ENCODE measurements at regions not wholly inside any gene's neighbourhood (a gene's known extent, or its start where the extent isn't known, plus 50 kb on each side); places are given as distances from the start of the nearest gene placed in this dataset.

GRCh38 chr5:68528821-68529273 lies 313.3 kb downstream of the PIK3R1 start (continued):
- TF ChIP-seq ZNF462 (CRISPR knock-in tag; IDR thresholded peaks at IDR 0.05) (no peak), NANOG (IDR thresholded peaks at IDR 0.05; ENCODE audit: borderline replicate concordance) (no peak), EZH2phosphoT487 (IDR thresholded peaks at IDR 0.05; ENCODE audit: unreplicated experiment) (no peak)

GRCh38 chr5:68529581-68529980 lies 314.0 kb downstream of the PIK3R1 start:
- no peak for ATAC-seq
- H3K27ac ChIP-seq (ENCODE audit: low read depth), result no peak overlapping the region
- H3K36me3 Mint-ChIP-seq (ENCODE audit: low read depth), result peaks cover 11% of the 10 kb centered on the region; the same call in 2 of the 3 replicates
- no peaks in the 10 kb centered on the region for H3F3A ChIP-seq (replicated peaks; ENCODE audit: low read depth)
- H3K79me2 ChIP-seq (replicated peaks; ENCODE audit: insufficient read depth), result no peaks in the 10 kb centered on the region
- no peak overlapping the region for H3K4me3 ChIP-seq
- DNase-seq (ENCODE audit: low spot score), result no peak
- H3K4me3 Mint-ChIP-seq, result no peak overlapping the region
- H3K27ac Mint-ChIP-seq, result no peak overlapping the region
- no peaks in the 10 kb centered on the region for H4K20me1 ChIP-seq (replicated peaks; ENCODE audit: insufficient read depth)
- H3K27me3 Mint-ChIP-seq (ENCODE audit: insufficient read depth, low read depth, poor library complexity), result no peaks in the 10 kb centered on the region
- H3K36me3 ChIP-seq (ENCODE audit: insufficient read depth), result no peaks in the 10 kb centered on the region; the same call in 1 of the 2 replicates
- H3K27me3 ChIP-seq (ENCODE audit: insufficient read depth), result no peaks in the 10 kb centered on the region
- H3K4me2 ChIP-seq, result no peak overlapping the region
- 0 out of 2 replicates have a peak, but pooled peaks cover 14% of the 10 kb centered on the region for H3K9me2 ChIP-seq (ENCODE audit: insufficient read depth)
- H2AFZ ChIP-seq, result no peak overlapping the region
- peaks cover 18% of the 10 kb centered on the region for H3K4me1 Mint-ChIP-seq
- H3K9me3 Mint-ChIP-seq, result peaks cover 24% of the 10 kb centered on the region
- peaks cover 12% of the 10 kb centered on the region for H3K4me1 ChIP-seq (ENCODE audit: insufficient read depth)
- TF ChIP-seq REST (IDR thresholded peaks at IDR 0.05; ENCODE audit: unreplicated experiment) (no peak), CTCF (conservative IDR thresholded peaks at IDR 0.05; ENCODE audit: low read depth in 2 of 2) (no peak)

All from GM23338 (cell line).